Ectodermal cell (in vitro differentiated cells): ENCODE measurements at regions not wholly inside any gene's neighbourhood (a gene's known extent, or its start where the extent isn't known, plus 50 kb on each side); places are given as distances from the start of the nearest gene placed in this dataset.
"Not testable (repeated sequence)": the region's sequence is repeated elsewhere in the genome, so short reads cannot be mapped to it uniquely, and the experiment has no call there.

Source experiments
- H3K27ac ChIP-seq: 2 replicates; pipeline ENCODE4 v1.7.0; 2013; ENCODE audit warnings: mild to moderate bottlenecking, low read depth, low read length; ENCODE audit not compliant: insufficient read depth, poor library complexity, severe bottlenecking
- H3K27me3 ChIP-seq: 2 replicates; pipeline ENCODE4 v1.7.0; 2013; ENCODE audit warnings: mild to moderate bottlenecking, low read length; ENCODE audit not compliant: insufficient read depth, control insufficient read depth, poor library complexity, severe bottlenecking
- H3K36me3 ChIP-seq: one replicate; pipeline ENCODE4 v1.7.0; 2013; ENCODE audit warnings: low read length; ENCODE audit not compliant: control insufficient read depth, insufficient read depth
- H3K4me1 ChIP-seq: one replicate; pipeline ENCODE4 v1.7.0; 2013; ENCODE audit warnings: low read length; ENCODE audit not compliant: control insufficient read depth, insufficient read depth
- H3K4me3 ChIP-seq: 2 replicates; pipeline ENCODE4 v1.7.0; 2013; ENCODE audit warnings: low read depth, low read length, control low read depth; ENCODE audit not compliant: insufficient read depth
- H3K9me3 ChIP-seq: 2 replicates; pipeline ENCODE4 v1.7.0; 2013; ENCODE audit warnings: mild to moderate bottlenecking, low read length, moderate library complexity; ENCODE audit not compliant: control insufficient read depth
- WGBS, 2 experiments: methylation state at CpG; one replicate each; pipeline ENCODE4 v1.1.7; 2013; ENCODE audit warnings: missing lambda C conversion rate in 2 of 2; 5-methylcytosine and 5-hydroxymethylcytosine counted together

- not testable (repeated sequence) for H3K9me3 ChIP-seq, H3K27me3 ChIP-seq, H3K4me1 ChIP-seq, H3K27ac ChIP-seq, H3K4me3 ChIP-seq, H3K36me3 ChIP-seq
- WGBS, 2 experiments, result no CpG with 5 or more reads among the region's 15 CpGs
These were observed 49.8 kb upstream of the RNU2-1 start for GRCh38 chr17:43283606-43284005.
